ENCODE measurements at regions not wholly inside any gene's neighbourhood (a gene's known extent, or its start where the extent isn't known, plus 50 kb on each side); places are given as distances from the start of the nearest gene placed in this dataset.

- no peak for DNase-seq
- no peak overlapping the region for H3K4me3 Mint-ChIP-seq (ENCODE audit: unreplicated experiment)
- no peaks in the 10 kb centered on the region for H3K36me3 Mint-ChIP-seq (ENCODE audit: unreplicated experiment)
- H3K27ac Mint-ChIP-seq (ENCODE audit: unreplicated experiment): no peak overlapping the region
- TF ChIP-seq CTCF (IDR thresholded peaks at IDR 0.05; ENCODE audit: partially characterized antibody, unreplicated experiment): no peak
- H3K27me3 Mint-ChIP-seq (ENCODE audit: unreplicated experiment): peaks cover 6% of the 10 kb centered on the region
- H3K4me1 Mint-ChIP-seq (ENCODE audit: low read depth, unreplicated experiment): peaks cover 15% of the 10 kb centered on the region
- H3K9me3 Mint-ChIP-seq (ENCODE audit: unreplicated experiment): no peaks in the 10 kb centered on the region
These were observed 151.9 kb upstream of the NTM start for GRCh38 chr11:131218542-131218941.

DNA sequence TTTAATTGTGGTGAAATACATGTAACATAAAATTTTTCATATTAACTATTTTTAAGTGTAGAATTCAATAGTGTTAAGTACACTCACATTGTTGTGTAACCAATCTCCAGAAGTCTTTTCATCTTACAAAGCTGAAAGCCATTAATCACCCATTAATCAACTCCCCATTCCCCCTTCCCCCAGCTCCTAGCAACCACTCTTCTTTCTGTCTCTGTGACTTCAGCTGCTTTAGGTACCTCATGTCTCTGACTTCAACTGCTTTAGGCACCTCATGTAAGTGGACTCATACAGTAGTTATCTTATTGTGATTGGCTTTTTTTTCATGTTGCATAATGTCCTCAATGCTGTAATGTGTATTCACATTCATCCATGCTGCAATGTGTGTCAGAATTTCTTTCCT is 150.8 kb upstream of the NTM start:
- TF ChIP-seq CTCF (IDR thresholded peaks at IDR 0.05; ENCODE audit: partially characterized antibody, unreplicated experiment): no peak
- H3K9me3 Mint-ChIP-seq (ENCODE audit: unreplicated experiment): no peaks in the 10 kb centered on the region
- H3K4me1 Mint-ChIP-seq (ENCODE audit: low read depth, unreplicated experiment): peaks cover 19% of the 10 kb centered on the region
- H3K4me3 Mint-ChIP-seq (ENCODE audit: unreplicated experiment): no peak overlapping the region
- no peaks in the 10 kb centered on the region for H3K36me3 Mint-ChIP-seq (ENCODE audit: unreplicated experiment)
- DNase-seq: no peak
- peaks cover 6% of the 10 kb centered on the region for H3K27me3 Mint-ChIP-seq (ENCODE audit: unreplicated experiment)
- H3K27ac Mint-ChIP-seq (ENCODE audit: unreplicated experiment): no peak overlapping the region

DNA sequence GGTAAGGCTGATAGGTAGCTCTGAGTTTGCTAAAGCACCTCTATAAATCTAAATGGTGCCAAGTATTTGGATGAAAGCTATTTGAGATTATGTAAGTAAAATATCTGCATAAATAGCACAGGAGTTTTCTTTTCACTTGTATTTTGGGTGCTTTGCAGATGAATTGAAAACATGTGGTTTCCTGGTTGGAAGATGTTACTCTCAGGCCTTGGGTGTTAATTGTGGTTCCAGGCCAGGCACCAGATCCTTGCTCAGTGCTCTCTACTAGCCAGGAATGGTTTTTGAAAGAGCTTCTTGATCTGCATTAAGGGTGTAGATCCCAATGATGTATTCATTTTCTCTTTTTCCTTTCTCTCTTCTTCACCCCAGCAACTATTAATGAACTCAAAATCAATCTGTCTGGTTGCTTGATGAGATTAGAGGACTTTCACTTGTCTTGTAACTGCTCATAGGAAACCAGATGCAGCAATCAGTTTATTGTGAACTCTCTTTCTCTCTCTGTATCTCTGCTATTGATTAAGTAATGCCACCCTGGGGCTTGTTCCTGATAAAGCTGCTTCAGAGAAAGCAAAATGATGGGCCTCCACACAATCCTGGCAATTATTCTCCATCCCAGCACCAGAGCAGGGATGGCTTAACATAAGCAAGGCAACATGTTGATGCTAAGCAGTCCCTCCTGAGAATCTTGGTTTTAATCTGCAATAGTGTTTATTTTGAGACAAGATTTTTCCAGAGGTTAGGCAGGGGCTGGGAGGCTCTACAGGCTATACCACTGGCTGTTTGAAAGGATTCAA is 147.0 kb upstream of the NTM start:
- DNase-seq: no peak
- TF ChIP-seq CTCF (IDR thresholded peaks at IDR 0.05; ENCODE audit: partially characterized antibody, unreplicated experiment): no peak
- no peak overlapping the region for H3K27ac Mint-ChIP-seq (ENCODE audit: unreplicated experiment)
- peaks cover 4% of the 10 kb centered on the region for H3K27me3 Mint-ChIP-seq (ENCODE audit: unreplicated experiment)
- no peak overlapping the region for H3K4me3 Mint-ChIP-seq (ENCODE audit: unreplicated experiment)
- no peaks in the 10 kb centered on the region for H3K9me3 Mint-ChIP-seq (ENCODE audit: unreplicated experiment)
- H3K4me1 Mint-ChIP-seq (ENCODE audit: low read depth, unreplicated experiment): peaks cover 11% of the 10 kb centered on the region
- H3K36me3 Mint-ChIP-seq (ENCODE audit: unreplicated experiment): no peaks in the 10 kb centered on the region

DNA sequence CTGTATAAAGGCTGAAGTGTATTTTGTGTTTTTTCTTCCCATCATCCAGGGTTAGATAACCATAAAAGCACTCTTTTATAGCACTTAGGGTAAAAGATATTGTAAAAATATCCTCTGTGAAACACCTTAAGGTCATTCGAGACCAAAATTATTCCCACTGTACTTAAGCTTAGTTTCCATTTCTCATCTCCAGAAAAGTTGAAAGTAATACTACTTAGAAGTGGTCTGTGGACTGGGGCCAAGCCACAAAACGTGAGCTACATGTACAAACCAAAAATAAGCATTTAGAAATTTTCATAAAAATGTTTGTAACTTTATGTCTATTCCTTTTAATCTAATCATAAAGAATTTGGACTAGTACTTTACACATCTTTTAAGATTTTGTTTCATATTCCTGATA is 142.0 kb upstream of the NTM start:
- H3K27me3 Mint-ChIP-seq (ENCODE audit: unreplicated experiment): peaks cover 6% of the 10 kb centered on the region
- peaks cover 1% of the 10 kb centered on the region for H3K9me3 Mint-ChIP-seq (ENCODE audit: unreplicated experiment)
- H3K36me3 Mint-ChIP-seq (ENCODE audit: unreplicated experiment): no peaks in the 10 kb centered on the region
- H3K27ac Mint-ChIP-seq (ENCODE audit: unreplicated experiment): no peak overlapping the region
- peaks cover 10% of the 10 kb centered on the region for H3K4me1 Mint-ChIP-seq (ENCODE audit: low read depth, unreplicated experiment)
- no peak for DNase-seq
- H3K4me3 Mint-ChIP-seq (ENCODE audit: unreplicated experiment): no peak overlapping the region
- no peak for TF ChIP-seq CTCF (IDR thresholded peaks at IDR 0.05; ENCODE audit: partially characterized antibody, unreplicated experiment)

- H3K4me3 Mint-ChIP-seq (ENCODE audit: unreplicated experiment): no peak overlapping the region
- no peak overlapping the region for H3K27ac Mint-ChIP-seq (ENCODE audit: unreplicated experiment)
These were observed 141.2 kb upstream of the NTM start for GRCh38 chr11:131229221-131229620.

More at GRCh38 chr11:131229221-131229620, 141.2 kb upstream of the NTM start:
- H3K4me1 Mint-ChIP-seq (ENCODE audit: low read depth, unreplicated experiment): peaks cover 2% of the 10 kb centered on the region
- peaks cover 1% of the 10 kb centered on the region for H3K9me3 Mint-ChIP-seq (ENCODE audit: unreplicated experiment)
- DNase-seq: no peak
- no peaks in the 10 kb centered on the region for H3K36me3 Mint-ChIP-seq (ENCODE audit: unreplicated experiment)
- peaks cover 6% of the 10 kb centered on the region for H3K27me3 Mint-ChIP-seq (ENCODE audit: unreplicated experiment)
- no peak for TF ChIP-seq CTCF (IDR thresholded peaks at IDR 0.05; ENCODE audit: partially characterized antibody, unreplicated experiment)

Measured in glutamatergic neuron (in vitro differentiated cells).